Transverse colon (tissue), 4 donors: ENCODE measurements at regions not wholly inside any gene's neighbourhood (a gene's known extent, or its start where the extent isn't known, plus 50 kb on each side); places are given as distances from the start of the nearest gene placed in this dataset.

Source experiments
- EP300 ChIP-seq: sonication (generic); formaldehyde crosslinking; IDR thresholded peaks from one replicate; pipeline ENCODE4 v1.6.1; 2017; ENCODE audit warnings: antibody characterized with exemption, low read depth
- POLR2A ChIP-seq: fragments of 450-650 bp; IDR thresholded peaks from one replicate; pipeline ENCODE4 v1.6.1; 2016; ENCODE audit warnings: antibody characterized with exemption, mild to moderate bottlenecking, moderate library complexity
- POLR2AphosphoS5 ChIP-seq, 3 donors: sonication (generic); formaldehyde crosslinking; IDR thresholded peaks; one replicate each; pipeline ENCODE4 v1.6.1; 2016; ENCODE audit warnings: antibody characterized with exemption in 3 of 3
- TF ChIP-seq, protein P1 (sequence below), 5 experiments: fragments of 200-600 bp in 3 of 5; fragments of 450-650 bp in 2 of 5; sonication (generic) in 3 of 5; IDR thresholded peaks; 1 replicate in 2 of 5; 2 replicates in 3 of 5; pipeline ENCODE4 v1.5.1; 2016 to 2017; ENCODE audit warnings: antibody characterized with exemption in 5 of 5, inconsistent platforms in 3 of 5, mild to moderate bottlenecking in 2 of 5, moderate library complexity in 1 of 5

GRCh38 chr14:38901791-38902190 is 201.2 kb downstream of the SEC23A start:
- TF ChIP-seq EP300 (no peak), POLR2A (no peak), POLR2AphosphoS5 (IDR thresholded peaks at IDR 0.05) (no peak)
- TF ChIP-seq, protein P1, sequence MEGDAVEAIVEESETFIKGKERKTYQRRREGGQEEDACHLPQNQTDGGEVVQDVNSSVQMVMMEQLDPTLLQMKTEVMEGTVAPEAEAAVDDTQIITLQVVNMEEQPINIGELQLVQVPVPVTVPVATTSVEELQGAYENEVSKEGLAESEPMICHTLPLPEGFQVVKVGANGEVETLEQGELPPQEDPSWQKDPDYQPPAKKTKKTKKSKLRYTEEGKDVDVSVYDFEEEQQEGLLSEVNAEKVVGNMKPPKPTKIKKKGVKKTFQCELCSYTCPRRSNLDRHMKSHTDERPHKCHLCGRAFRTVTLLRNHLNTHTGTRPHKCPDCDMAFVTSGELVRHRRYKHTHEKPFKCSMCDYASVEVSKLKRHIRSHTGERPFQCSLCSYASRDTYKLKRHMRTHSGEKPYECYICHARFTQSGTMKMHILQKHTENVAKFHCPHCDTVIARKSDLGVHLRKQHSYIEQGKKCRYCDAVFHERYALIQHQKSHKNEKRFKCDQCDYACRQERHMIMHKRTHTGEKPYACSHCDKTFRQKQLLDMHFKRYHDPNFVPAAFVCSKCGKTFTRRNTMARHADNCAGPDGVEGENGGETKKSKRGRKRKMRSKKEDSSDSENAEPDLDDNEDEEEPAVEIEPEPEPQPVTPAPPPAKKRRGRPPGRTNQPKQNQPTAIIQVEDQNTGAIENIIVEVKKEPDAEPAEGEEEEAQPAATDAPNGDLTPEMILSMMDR (IDR thresholded peaks at IDR 0.05): no peak
